ENCODE measurements at regions not wholly inside any gene's neighbourhood (a gene's known extent, or its start where the extent isn't known, plus 50 kb on each side); places are given as distances from the start of the nearest gene placed in this dataset.
A peak's percentile ranks its signal among the peaks of the same experiment; 100 is the strongest.

- no peak for TF ChIP-seq ZNF280B (CRISPR knock-in tag; IDR thresholded peaks at IDR 0.05; ENCODE audit: borderline replicate concordance)
- TF ChIP-seq IRF1 (CRISPR knock-in tag; IDR thresholded peaks at IDR 0.05; ENCODE audit: low read depth): no peak
- no peak for TF ChIP-seq ZNF788 (CRISPR knock-in tag; IDR thresholded peaks at IDR 0.05; ENCODE audit: borderline replicate concordance)
- no peak for TF ChIP-seq TOE1 (CRISPR knock-in tag; IDR thresholded peaks at IDR 0.05)
- no peak for TF ChIP-seq ZNF441 (CRISPR knock-in tag; IDR thresholded peaks at IDR 0.05; ENCODE audit: borderline replicate concordance)
- no peak for TF ChIP-seq MTERF4 (CRISPR knock-in tag; IDR thresholded peaks at IDR 0.05)
- 0 out of 2 replicates have a peak, but pooled peaks have one; percentile 21 for TF ChIP-seq HNF4G (IDR thresholded peaks at IDR 0.05; ENCODE audit: borderline replicate concordance, low read depth, low read length)
- no peak for TF ChIP-seq HNF4G (CRISPR knock-in tag; IDR thresholded peaks at IDR 0.05; ENCODE audit: borderline replicate concordance, low read depth)
- no peak for TF ChIP-seq ZFP62 (CRISPR knock-in tag; IDR thresholded peaks at IDR 0.05)
- TF ChIP-seq ZNF619 (CRISPR knock-in tag; IDR thresholded peaks at IDR 0.05): no peak
- peak; percentile 51; the same call in 1 of the 2 replicates for TF ChIP-seq CEBPG (CRISPR knock-in tag; IDR thresholded peaks at IDR 0.05)
- TF ChIP-seq ARID5B (CRISPR knock-in tag; IDR thresholded peaks at IDR 0.05): peak; percentile 45; the same call in 1 of the 2 replicates
- TF ChIP-seq PAXIP1 (CRISPR knock-in tag; conservative IDR thresholded peaks at IDR 0.05): no peak
- TF ChIP-seq ZSCAN21 (CRISPR knock-in tag; IDR thresholded peaks at IDR 0.05; ENCODE audit: borderline replicate concordance): no peak
- peak; percentile 43; the same call in 1 of the 2 replicates for TF ChIP-seq HMG20A (CRISPR knock-in tag; IDR thresholded peaks at IDR 0.05; ENCODE audit: borderline replicate concordance)
These were observed 226.2 kb downstream of the ZNF326 start (continued) for GRCh38 chr1:90220941-90221693.

All from HepG2 (cell line).